ENCODE measurements at regions not wholly inside any gene's neighbourhood (a gene's known extent, or its start where the extent isn't known, plus 50 kb on each side); places are given as distances from the start of the nearest gene placed in this dataset.
A peak's percentile ranks its signal among the peaks of the same experiment; 100 is the strongest.

GRCh38 chr17:77571155-77571981 lies 387.1 kb upstream of the TNRC6C start (continued):
- TF ChIP-seq YY1 (IDR thresholded peaks at IDR 0.05; ENCODE audit: borderline replicate concordance in 1 of 3, control insufficient read depth in 1 of 3, extremely low read depth in 1 of 3, insufficient read depth in 3 of 3, insufficient read length in 1 of 3, insufficient replicate concordance in 2 of 3, low read depth in 1 of 3, low read length in 2 of 3) (no peak), ZNF609 (CRISPR knock-in tag; IDR thresholded peaks at IDR 0.05; ENCODE audit: borderline replicate concordance) (no peak), SIX5 (IDR thresholded peaks at IDR 0.05; ENCODE audit: borderline replicate concordance in 1 of 2, insufficient read depth in 1 of 2, low read depth in 1 of 2, low read length in 2 of 2) (no peak), HDAC2 (IDR thresholded peaks at IDR 0.05) (no peak), ZNF699 (CRISPR knock-in tag; IDR thresholded peaks at IDR 0.05; ENCODE audit: insufficient replicate concordance) (no peak), ILK (tag; IDR thresholded peaks at IDR 0.05; ENCODE audit: borderline replicate concordance, low read depth) (no peak), USF2 (CRISPR knock-in tag; IDR thresholded peaks at IDR 0.05) (no peak), FOXP1 (CRISPR knock-in tag; IDR thresholded peaks at IDR 0.05) (no peak), SRSF3 (IDR thresholded peaks at IDR 0.05; ENCODE audit: insufficient read depth, low read length) (no peak), PBX2 (CRISPR knock-in tag; IDR thresholded peaks at IDR 0.05; ENCODE audit: low read depth) (no peak), PBX2 (tag; conservative IDR thresholded peaks at IDR 0.05; ENCODE audit: low read depth) (peak; percentile 66), SRF (CRISPR knock-in tag; IDR thresholded peaks at IDR 0.05) (no peak), PATZ1 (CRISPR knock-in tag; IDR thresholded peaks at IDR 0.05; ENCODE audit: borderline replicate concordance) (no peak), NR2F6 (CRISPR knock-in tag; IDR thresholded peaks at IDR 0.05) (no peak), ZNF3 (CRISPR knock-in tag; IDR thresholded peaks at IDR 0.05) (no peak)
